ENCODE measurements at regions not wholly inside any gene's neighbourhood (a gene's known extent, or its start where the extent isn't known, plus 50 kb on each side); places are given as distances from the start of the nearest gene placed in this dataset.

GRCh38 chr5:124523897-124524296 is 222.5 kb downstream of the ZNF608 start:
- Mint-ChIP-seq H3K27ac (no peak overlapping the region), H3K27me3 (ENCODE audit: low read depth) (no peaks in the 10 kb centered on the region), H3K4me1 (peaks cover 7% of the 10 kb centered on the region), H3K36me3 (no peaks in the 10 kb centered on the region), H3K4me3 (no peak overlapping the region), H3K9me3 (peaks cover 9% of the 10 kb centered on the region)
- DNase-seq (ENCODE audit: low spot score in 2 of 2, unreplicated experiment in 2 of 2): no peak
- TF ChIP-seq, protein P1, sequence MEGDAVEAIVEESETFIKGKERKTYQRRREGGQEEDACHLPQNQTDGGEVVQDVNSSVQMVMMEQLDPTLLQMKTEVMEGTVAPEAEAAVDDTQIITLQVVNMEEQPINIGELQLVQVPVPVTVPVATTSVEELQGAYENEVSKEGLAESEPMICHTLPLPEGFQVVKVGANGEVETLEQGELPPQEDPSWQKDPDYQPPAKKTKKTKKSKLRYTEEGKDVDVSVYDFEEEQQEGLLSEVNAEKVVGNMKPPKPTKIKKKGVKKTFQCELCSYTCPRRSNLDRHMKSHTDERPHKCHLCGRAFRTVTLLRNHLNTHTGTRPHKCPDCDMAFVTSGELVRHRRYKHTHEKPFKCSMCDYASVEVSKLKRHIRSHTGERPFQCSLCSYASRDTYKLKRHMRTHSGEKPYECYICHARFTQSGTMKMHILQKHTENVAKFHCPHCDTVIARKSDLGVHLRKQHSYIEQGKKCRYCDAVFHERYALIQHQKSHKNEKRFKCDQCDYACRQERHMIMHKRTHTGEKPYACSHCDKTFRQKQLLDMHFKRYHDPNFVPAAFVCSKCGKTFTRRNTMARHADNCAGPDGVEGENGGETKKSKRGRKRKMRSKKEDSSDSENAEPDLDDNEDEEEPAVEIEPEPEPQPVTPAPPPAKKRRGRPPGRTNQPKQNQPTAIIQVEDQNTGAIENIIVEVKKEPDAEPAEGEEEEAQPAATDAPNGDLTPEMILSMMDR (IDR thresholded peaks at IDR 0.05; ENCODE audit: unreplicated experiment): no peak

- peaks cover 7% of the 10 kb centered on the region for H3K9me3 Mint-ChIP-seq
- H3K27me3 Mint-ChIP-seq (ENCODE audit: low read depth): no peaks in the 10 kb centered on the region
- TF ChIP-seq, protein P1 (IDR thresholded peaks at IDR 0.05; ENCODE audit: unreplicated experiment): no peak
- no peak overlapping the region for H3K4me3 Mint-ChIP-seq
- no peak overlapping the region for H3K27ac Mint-ChIP-seq
- H3K4me1 Mint-ChIP-seq: peaks cover 7% of the 10 kb centered on the region
- no peaks in the 10 kb centered on the region for H3K36me3 Mint-ChIP-seq
- DNase-seq (ENCODE audit: low spot score in 2 of 2, unreplicated experiment in 2 of 2): no peak
Measured at GRCh38 chr5:124522992-124523391, 223.4 kb downstream of the ZNF608 start.

DNA sequence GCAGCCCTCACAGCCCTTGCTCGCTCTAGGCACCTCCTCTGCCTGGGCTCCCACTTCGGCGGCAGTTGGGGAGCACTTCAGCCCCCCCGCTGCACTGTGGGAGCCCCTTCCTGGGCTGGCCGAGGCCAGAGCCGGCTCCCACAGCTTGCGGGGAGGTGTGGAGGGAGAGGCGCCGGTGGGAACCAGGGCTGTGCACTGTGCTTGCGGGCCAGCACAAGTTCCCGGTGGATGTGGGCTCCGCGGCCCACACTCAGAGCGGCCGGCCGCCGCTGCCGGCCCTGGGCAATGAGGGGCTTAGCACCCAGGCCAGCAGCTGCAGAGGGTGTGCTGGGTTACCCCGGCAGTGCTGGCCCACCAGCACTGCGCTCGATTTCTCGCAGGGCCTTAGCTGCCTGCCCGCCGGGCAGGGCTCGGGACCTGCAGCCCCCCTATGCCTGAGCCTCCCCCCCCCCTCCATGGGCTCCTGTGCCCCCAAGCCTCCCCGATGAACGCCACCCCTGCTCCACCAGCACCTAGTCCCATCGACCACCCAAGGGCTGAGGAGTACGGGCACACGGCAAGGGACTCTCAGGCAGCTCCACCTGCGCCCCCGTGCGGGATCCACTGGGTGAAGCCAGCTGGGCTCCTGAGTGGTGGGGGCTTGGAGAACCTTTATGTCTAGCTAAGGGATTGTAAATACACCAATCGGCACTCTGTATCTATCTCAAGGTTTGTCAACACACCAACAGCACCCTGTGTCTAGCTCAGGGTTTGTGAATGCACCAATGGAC is 224.8 kb downstream of the ZNF608 start:
- TF ChIP-seq, protein P1 (IDR thresholded peaks at IDR 0.05; ENCODE audit: unreplicated experiment): no peak
- no peak overlapping the region for H3K4me3 Mint-ChIP-seq
- no peak for DNase-seq (ENCODE audit: low spot score in 2 of 2, unreplicated experiment in 2 of 2)

GRCh38 chr5:124519396-124519795 is 227.0 kb downstream of the ZNF608 start:
- Mint-ChIP-seq H3K4me1 (peaks cover 9% of the 10 kb centered on the region), H3K4me3 (no peak overlapping the region), H3K27ac (no peak overlapping the region), H3K36me3 (no peaks in the 10 kb centered on the region), H3K27me3 (ENCODE audit: low read depth) (no peaks in the 10 kb centered on the region), H3K9me3 (no peaks in the 10 kb centered on the region)
- DNase-seq (ENCODE audit: low spot score in 2 of 2, unreplicated experiment in 2 of 2): no peak
- TF ChIP-seq, protein P1 (IDR thresholded peaks at IDR 0.05; ENCODE audit: unreplicated experiment): no peak

More for the DNA sequence above, 224.8 kb downstream of the ZNF608 start:
- Mint-ChIP-seq H3K9me3 (peaks cover 6% of the 10 kb centered on the region), H3K36me3 (no peaks in the 10 kb centered on the region), H3K4me1 (peaks cover 2% of the 10 kb centered on the region), H3K27ac (no peak overlapping the region), H3K27me3 (ENCODE audit: low read depth) (no peaks in the 10 kb centered on the region)

DNA sequence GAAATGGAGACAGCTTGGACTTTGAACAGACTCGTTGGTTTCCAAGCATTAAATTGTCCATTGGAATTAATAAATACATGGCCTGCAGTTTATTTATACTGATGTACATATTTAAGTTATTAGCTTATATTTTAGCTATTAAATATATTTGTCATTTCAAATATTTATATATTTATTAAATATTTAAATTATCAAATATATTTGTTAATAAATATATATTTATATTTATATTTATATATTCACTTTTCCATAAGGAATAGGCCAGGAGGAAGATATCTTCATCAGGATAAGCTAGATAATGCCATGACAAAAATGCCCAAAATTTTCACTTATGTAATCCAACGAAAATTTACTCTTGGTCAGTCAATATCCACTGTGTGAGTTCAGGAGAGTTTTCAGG is 229.9 kb downstream of the ZNF608 start:
- Mint-ChIP-seq H3K27ac (no peak overlapping the region), H3K27me3 (ENCODE audit: low read depth) (no peaks in the 10 kb centered on the region), H3K36me3 (no peaks in the 10 kb centered on the region), H3K9me3 (no peaks in the 10 kb centered on the region), H3K4me1 (peaks cover 21% of the 10 kb centered on the region), H3K4me3 (no peak overlapping the region)
- no peak for DNase-seq (ENCODE audit: low spot score in 2 of 2, unreplicated experiment in 2 of 2)
- TF ChIP-seq, protein P1 (IDR thresholded peaks at IDR 0.05; ENCODE audit: unreplicated experiment): no peak
